NCI-H2029 (cell line): ENCODE measurements at regions not wholly inside any gene's neighbourhood (a gene's known extent, or its start where the extent isn't known, plus 50 kb on each side); places are given as distances from the start of the nearest gene placed in this dataset.
A peak's percentile ranks its signal among the peaks of the same experiment; 100 is the strongest.
"Not testable (repeated sequence)": the region's sequence is repeated elsewhere in the genome, so short reads cannot be mapped to it uniquely, and the experiment has no call there.

Experiments
- DNase-seq: peaks from one replicate; lab custom pipeline; 2025; lab: John Stamatoyannopoulos, UW

DNA sequence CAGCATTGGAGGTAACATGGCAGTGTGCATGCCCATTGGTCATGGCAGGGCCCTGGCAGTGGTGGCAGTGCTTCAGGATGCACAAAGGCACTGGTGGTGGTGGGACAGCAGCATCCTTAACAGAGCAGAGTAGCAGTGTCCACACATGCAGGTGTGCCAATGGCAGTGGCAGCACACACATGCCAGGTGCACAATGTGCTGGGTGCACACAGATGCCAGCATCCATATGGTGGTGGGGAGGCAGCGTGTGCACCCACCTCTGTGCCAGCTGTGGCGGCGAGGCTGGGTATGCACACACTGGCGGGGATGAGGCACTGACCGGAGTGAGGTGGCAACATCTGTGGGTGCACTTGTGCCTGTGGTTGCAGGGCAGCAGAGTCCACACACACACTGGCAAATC is 150.6 kb downstream of the SI start:
- DNase-seq, result no peak

DNA sequence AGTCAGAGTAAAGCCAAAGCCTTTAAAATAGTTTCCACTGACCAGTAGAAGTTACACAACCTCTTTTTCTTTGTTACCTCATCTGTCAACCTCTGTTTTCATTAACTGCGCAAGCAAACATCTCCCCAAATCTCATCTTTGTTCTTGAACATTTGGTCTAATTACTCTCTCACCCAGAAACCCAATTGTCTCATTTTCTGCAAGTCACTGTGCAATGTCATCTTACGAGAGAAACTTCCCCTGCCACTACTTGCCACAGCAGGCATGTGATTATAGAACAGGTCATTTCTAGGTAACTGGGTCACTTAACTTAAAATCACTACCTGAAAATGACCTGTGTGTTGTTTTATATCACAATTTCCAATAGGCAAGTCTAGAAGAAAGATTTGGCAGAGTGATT is 159.4 kb downstream of the SI start:
- DNase-seq, result no peak

DNA sequence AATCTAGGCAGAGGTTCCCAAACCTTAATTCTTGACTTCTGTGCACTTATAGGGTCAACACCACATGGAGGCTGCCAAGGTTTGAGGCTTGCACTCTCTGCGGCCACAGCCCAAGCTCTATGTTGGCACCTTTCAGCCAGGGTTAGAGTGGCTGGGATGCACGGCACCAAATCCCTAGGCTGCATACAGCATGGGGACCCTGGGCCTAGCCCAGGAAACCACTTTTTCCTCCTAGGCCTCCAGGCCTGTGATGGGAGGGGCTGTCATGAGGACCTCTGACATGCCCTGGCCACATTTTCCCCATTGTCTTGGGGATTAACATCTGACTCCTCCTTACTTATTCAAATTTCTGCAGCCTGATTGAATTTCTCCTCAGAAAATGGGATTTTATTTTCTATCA is 165.4 kb downstream of the SI start:
- no peak for DNase-seq

DNA sequence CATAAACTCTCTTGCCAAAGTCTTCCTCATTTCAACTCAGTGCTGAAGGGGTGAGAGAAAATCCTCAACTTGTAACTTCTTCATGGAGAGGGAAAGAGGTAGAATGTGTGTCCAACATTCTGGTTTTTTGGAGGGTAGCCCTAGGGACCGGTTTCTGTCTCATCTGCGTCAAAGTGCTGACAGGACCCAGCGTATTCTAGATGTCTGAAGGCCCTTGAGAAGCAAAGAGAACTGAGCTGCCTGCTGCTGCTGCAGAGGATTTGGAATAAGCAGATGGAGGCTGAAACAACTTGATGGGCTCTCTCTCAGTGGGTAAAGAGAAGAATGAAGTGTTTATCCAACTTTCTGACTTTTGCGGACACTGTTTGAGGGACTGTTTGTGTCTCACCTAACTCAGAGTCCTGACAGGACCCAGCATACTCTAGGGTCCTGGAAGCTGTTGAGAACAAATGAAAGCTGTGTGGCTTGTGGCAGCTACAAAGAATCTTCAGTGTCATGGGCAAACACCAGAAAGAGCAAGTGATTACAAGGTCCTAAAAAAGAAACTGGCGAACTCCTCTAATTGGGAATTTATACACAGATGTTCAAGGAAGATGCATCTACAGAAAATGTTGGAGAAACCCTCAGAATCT is 174.4 kb downstream of the SI start:
- no peak for DNase-seq

DNA sequence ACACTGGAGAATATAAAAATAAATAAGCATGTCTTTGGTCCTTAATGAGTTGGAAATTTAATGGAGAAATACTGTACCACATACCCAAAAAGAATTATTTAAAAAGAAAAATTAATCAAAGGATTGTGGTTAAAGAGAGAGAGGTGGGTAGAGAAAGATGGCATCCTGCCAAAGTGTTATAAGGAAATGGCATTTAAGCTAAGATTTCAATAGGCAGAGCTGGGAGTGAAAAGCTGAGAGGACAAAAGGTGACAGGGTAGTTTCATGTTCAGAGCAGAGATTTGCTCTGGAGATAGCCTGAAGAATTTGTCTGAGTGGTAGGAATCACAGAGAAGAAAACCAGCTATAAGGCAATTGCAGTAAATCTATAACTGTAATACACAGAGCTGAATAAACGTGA is 181.0 kb downstream of the SI start:
- peak; percentile 12 for DNase-seq

DNA sequence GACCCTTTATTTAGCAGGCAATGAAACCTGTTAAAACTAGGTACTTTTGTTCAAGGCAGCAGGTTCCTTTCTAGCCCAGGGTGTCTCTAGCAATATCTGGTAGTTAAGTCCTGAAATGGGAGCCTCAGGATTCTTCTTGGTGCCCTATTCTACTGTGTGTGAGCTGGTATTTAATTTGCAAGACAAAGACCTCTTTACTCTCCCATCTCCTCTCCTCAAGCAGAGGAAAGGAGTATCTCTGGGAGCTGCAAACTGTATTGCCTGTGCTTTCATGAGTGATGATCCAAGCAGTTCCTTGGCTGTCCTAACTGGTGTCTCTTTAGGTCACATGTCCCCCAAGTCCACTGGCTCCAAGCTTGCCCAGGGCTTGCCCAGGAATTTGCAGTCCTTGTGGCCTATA is 188.2 kb downstream of the SI start:
- no peak for DNase-seq

DNA sequence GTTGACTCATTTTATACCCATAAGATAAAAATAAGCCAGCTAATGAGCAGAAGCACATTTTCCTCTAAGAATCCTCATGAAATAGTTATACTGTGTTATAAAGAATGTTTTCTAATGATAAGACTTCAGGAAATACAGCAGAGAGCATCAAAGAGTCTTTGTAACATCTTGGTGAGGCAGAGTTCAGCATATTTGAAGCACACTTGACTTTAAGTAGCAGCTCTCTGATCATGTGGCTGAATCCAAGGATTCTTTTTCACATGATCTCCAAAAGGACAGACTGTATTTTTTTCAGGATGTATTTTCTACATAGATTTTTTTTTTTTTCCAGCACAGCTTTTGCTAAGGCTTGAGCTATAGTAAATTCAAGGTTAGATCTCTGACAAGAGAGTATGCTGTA is 195.1 kb downstream of the SI start:
- DNase-seq, result no peak

DNA sequence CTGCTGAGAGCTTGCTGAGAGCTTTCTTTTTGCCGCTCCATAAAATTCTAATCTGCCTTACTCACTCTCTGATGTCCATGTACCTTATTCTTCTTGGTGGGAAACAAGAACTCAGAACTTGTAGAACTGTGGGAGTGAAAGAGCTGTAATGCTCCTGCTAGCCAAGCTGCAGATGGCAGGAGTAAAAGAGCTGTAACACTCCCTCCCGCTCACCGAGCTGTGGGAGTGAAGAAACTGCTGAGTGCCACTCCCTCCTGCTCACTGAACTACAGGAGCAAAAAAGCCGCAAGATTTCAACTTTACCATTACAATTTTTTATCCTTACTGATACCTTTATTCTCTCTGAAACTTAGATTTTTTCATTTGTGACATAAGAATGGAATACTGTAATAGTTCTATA is 199.1 kb downstream of the SI start:
- DNase-seq, result no peak

DNA sequence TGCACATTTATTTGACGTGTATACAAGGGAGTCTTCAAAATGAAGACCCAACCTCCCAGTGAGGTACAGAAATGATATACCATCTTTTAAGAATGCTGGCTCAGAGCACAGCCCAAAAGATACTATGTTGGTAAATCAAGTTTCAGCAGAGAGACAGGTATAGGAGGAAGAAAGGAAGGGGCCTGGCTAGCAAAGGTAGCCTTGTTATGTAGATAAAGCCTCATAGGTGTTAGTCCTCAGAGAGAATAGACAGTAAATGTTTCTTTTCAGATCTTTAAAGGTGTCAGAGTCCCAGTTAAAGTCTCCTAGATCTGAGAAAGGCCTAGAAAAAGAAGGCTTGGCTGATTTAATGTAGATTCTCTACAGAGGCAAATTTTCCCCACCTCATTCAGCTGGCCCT is 213.8 kb downstream of the SI start:
- DNase-seq, result no peak

DNA sequence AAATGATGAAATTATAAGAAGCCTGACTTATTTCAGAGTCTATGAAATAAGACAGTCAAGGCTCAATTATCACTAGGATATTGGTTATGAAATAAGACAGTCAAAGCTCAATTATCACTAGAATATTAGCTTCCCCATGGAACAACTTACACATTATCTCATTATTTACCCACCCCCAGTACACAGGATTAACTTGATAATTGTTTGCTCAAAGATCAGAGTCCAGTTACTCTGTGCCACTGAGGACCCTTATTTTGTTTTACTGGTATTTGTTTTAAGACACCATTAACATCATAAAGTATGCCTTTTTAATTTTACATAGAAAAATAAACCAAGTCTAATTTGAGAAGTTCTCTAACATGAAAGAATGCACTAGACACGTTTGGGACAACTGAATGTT is 225.4 kb downstream of the SI start:
- no peak for DNase-seq

DNA sequence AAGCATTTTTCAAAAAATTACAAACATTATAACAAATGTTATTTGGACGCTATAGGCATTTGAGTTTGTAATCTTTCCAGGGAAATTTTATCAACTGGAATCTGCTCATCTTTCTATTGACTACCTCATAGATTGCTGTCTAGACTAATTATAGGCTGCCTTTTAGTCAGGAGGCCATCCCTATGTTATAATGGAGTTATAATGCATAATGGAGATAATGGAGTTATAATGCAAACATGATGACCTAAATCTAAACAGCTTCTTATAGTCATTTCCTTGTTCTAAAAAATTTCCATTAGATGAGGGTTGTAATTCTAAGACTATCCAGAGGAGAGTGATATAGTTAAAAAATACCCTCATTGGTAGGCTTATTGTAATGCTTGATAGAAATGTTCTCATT is 226.4 kb downstream of the SI start:
- DNase-seq, result no peak

DNA sequence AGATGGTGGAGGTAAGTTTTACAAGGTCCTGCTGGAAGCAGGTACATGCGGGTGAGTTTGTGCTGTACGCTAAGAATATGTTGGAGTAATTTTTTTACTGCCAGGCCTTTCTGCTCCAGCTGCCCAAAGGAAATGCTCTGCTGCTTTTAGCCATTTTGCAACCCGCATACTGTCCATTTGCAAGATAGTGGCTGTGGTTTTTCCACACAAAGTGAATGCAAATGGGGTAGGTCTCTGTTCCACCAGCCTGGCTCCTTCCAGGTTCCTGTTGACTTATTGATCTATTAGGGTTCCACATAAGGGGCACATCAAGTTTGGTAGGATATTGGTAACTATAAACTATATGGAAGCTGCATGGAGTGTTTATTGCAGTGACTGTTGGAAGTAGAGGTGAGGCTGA is 227.1 kb downstream of the SI start:
- DNase-seq, result no peak

DNA sequence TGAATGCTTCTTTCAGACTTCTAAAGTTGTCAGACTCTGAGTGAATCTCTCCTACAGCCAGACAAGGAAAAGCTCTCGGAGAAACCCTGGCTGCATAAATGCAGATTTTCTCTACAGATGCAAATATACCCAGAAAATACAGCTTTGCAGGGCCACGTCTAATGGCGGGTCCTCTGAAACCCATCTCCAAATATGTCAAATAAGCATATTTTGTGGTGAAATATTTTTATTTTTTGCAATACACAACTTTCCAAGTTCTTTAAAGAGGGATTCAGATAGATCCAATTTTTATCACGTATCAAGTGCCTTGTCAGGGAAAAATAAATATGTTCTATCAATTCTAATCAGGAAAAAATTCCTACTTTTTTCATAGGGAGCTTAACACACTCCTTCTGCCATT is 229.4 kb downstream of the SI start:
- no peak for DNase-seq

DNA sequence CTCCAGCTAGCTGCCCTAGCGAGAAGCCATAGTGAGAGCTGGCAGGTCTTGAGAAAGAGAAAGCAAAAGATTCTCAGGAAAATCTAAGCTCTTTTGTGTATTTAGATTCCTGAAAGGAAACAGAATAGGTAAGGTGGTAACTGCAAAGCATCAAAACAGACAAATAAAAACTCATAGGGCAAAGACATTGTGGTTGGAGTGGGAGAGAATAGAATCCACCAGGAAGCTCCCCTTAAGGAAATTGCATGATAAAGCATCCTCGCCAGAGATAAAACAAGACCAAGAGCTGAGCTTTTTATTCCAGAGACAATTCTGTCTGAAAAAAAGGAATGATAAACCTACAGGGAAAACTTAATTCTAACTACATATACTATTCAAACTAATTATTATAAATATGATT is 232.6 kb downstream of the SI start:
- no peak for DNase-seq

DNA sequence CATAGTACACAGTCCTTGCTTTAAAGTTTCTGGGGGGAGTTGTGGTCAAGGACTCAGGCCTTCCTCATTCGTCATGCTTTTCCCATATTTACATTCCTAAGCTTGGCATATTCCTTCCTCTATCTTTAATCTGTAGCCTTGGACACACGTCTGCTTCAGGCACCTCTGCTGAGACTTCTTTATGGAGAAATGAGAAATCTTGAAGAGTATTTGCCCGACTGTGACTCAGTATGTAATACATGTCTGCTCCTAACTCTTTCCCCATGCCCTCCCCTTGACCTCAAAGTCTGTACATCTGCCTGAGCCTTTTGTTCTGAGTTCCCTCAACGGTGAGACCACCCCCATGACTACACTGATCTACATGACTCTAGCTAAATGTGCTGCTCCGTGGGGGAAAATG is 246.1 kb downstream of the SI start:
- DNase-seq, result no peak

DNA sequence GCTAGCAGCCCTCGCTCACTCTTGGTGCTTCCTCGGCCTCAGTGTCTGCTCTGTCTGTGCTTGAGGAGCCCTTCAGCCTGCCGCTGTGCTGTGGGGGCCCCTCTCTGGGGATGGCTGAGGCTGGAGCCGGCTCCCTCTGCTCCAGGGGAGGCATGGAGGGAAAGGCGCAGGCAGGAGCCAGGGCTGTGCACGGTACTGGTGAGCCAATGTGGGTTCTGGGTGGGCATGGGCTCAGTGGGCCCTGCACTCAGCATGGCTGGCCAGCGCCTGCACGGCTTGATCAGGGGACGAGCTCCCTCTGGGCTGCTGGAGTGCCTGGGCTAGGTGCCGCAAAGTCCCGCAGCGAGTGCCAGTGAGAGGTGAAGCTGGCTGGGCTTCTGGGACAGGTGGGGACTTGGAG is 260.0 kb downstream of the SI start:
- DNase-seq, result no peak

DNA sequence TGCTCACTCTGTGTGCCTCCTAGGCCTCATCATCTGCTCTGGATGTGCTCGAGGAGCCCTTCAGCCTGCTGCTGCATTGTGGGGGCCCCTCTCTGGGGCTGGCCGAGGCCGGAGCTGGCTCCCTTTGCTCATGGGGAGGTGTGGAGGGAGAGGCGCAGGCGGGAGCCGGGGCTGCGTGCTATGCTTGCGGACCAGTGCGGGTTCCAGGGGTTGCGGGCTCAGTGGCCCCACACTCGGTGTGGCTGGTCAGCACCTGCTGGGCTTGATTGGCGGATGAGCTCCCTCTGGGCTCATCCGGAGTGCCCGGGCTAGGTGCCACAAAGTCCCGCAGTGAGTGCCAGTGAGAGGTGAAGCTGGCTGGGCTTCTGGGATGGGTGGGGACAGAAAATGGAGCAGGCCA is 264.2 kb downstream of the SI start:
- DNase-seq, result no peak

DNA sequence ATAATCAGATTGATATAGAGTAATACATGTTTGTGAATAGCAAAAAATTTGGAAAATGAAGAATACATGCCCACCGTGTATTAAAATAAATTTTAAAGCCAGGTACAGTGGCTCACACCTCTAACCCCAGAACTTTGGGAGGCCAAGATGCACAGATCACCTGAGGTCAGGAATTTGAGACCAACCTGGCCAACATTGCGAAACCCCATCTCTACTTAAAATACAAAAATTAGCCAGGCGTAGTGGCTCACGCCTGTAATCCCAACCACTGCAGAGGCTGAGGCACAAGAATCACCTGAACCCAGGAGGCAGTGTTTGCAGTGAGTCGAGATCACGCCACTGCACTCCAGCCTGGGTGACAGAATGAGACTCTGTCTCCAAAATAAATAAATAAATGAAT is 266.3 kb downstream of the SI start:
- DNase-seq, result no peak

DNA sequence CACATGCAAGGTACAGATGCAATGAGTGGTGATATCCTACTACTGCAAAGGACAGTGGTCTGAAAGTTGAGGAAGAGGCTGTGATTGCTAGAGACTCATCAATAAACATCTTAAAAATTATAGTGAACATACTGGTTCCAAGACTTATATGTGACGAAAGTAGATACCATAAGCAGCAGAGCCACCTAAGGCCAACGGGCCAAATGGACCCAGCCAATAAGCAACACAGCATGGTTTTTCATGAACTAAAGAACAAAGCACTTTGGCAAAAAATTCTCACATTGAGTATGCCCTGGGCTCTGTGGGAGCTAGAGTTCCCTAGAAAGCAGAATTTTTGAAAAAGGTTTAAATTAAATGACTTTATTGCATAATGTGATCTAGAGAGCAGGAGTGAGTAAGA is 272.1 kb downstream of the SI start:
- DNase-seq, result no peak

DNA sequence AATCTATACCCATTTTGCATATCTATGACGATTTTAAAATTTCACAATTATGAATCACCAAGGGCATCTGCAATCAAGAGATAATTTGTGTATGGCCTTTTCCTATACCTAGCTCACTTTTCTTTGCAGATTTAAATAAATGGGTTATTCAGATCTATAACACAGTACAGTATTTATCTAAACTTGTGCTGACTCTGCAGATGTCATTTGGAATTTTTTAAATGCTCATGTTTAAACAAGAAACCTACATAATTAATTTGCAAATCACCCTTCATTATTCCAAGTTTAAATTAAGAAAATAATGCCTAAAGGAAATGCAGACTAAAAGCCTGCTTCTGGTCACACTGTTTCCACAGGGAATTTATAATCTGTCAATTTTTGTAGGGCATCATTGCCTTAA is 284.2 kb downstream of the SI start:
- DNase-seq, result no peak

DNA sequence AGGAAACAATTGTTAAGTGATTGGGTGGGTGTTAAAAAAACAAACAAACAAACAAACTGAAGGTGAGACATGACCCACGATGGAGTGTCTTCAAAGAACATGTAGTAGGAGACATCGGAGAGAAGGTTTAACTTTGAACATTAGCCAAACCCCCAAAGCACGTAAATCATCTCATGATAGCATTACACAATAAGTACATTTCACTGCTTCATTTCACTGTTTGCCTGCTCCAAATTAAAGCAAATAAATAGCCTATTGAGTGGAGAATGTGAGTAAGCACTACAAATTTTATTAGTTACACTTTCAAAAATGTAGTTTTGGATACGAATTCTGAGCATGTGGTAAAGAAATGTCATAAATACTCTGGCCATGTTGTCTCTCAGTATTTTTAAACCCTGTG is 287.0 kb downstream of the SI start:
- DNase-seq, result no peak

DNA sequence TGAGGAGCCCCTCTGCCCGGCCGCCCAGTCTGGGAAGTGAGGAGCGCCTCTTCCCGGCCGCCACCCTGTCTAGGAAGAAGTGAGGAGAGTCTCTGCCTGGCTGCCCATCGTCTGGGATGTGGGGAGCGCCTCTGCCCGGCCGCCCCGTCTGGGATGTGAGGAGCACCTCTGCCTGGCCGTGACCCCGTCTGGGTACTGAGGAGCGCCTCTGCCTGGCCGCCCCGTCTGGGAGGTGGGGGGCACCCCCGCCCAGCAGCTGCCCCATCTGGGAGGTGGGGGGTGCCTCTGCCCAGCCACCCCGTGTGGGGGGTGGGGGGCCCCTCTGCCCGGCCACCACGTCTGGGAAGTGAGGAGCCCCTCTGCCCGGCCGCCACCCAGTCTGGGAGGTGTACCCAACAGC is 293.9 kb downstream of the SI start:
- DNase-seq, result not testable (repeated sequence)

DNA sequence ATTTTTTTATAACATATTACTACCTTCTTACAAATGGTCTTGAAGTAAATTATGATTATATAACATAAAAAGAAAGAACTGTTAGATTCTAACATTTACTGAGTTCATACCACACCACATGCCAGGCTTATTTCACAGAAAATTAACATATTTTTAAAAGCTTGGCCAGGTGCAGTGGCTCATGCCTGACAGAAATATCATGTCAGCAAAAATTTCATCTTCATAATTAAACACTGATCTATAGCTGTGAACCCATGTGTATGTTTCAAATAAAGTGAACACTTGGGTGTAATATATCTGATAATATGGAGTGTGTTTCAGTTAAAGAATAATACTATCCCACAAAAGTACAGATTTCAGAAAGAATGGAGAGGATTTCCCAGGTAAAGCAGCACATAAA is 296.5 kb downstream of the SI start:
- no peak for DNase-seq

DNA sequence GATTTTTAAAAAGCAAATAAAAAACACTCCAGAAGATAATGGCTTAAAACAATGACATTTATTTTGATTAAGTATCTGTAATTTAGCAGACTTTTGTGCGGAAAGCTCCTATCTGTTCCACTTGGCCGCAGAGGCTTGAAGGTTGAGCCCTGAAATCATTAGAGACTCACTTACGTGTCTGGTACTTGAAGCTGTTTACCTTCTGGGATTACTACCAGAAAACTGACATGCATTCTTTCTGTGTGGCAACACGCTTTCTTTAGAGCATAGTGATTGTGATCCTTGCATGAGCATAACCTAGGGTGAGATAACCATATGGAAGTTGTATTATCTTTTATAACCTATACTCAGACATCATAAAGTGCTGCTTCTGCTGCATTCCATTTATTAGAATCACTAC is 298.5 kb downstream of the SI start:
- DNase-seq, result peak; percentile 74

DNA sequence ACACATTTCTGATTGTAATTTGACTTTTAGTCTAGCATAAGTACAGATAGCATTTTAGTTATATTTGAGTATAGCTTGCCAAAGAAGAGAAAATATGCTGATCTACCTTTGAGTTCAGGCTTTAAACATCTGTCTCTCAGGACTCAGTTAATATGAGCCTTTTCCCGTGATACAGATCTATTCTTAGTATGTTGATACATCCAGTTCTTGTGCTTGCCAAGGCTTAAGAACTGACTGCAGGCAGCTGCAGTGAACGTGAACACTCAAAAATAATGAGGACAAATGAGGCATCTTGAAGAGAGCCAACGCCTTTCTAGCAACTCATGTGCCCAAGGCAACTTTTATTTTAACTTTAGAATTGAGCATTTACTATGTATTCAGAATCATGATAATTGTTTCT is 325.5 kb downstream of the SI start:
- no peak for DNase-seq
